ENCODE measurements at regions not wholly inside any gene's neighbourhood (a gene's known extent, or its start where the extent isn't known, plus 50 kb on each side); places are given as distances from the start of the nearest gene placed in this dataset.

DNA sequence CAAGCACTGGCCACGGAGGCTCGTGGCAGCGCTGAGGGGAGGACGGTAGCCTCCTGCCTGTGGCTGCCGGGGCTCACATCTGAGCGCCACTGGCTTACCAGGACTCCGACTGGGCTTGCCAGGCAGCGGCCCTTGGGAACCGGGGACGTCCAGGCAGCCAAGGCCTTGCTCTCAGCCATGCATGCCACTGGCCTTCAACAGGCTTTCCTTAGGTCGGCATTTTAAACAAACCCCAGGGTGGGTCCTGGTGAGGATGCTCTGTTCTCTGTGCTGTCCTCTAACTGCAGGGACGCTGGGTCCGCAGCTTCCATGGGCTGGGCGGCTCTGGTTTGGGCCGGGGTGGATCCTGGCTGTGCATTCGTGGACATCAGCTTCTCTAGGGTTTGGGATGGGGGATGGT, 59.1 kb upstream of the BHLHE23 start (continued):
- no peak for TF ChIP-seq ATF3 (CRISPR knock-in tag; conservative IDR thresholded peaks at IDR 0.05)
- no peak for TF ChIP-seq NFATC4 (CRISPR knock-in tag; IDR thresholded peaks at IDR 0.05)

DNA sequence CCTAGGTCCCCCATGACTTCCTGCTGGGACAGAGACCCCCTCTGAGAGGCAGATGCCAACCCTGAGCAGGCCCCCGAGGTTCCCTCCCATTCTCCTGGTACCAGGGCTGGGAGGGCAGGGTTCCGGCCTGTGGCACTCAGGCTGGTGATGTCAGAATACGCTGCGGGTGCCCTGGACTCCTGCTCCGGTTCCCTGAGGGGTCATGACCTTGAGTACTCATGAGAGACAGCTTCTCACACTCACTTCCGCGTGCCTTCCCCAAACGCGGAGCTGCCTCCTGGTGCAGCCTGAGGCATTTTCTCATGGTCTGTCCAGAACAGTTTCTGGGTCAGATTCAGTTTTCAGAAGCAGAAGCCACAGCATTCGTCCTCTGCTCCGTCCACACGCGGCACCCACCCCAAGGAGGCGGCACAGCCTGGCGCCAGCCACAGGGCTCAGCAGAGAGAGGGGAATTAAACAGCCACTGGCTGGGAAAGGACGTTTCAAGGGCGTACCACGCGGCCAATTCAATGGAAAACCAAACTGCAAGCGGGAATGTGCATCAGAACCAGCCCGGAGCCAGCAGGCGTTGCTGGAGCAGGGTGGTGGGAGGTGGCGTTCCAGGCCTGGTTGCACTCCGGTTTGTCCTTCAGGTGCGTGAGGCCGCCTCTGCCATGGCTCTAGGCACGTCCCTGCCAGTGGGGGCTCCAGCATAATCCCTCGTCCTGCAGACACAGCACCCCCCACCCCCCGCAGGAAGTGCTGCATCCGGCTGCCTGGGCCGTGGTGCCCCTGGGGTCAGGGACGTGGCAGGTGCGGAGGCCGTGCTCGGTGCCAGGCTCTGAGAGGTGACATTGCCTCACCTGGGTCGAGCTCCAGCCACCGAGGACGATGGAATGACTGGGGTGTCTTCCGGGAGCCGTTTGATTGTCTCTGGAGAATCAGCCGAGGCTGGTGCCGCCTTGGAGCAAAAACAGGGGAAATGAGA, 58.3 kb upstream of the BHLHE23 start:
- Mint-ChIP-seq H3K36me3 (no peaks in the 10 kb centered on the region; the same call in 1 of the 2 replicates), H3K27me3 (ENCODE audit: low read depth) (no peaks in the 10 kb centered on the region), H3K4me1 (no peaks in the 10 kb centered on the region), H3K4me3 (no peak overlapping the region), H3K9me3 (peaks cover 11% of the 10 kb centered on the region), H3K27ac (no peak overlapping the region)
- CTCF ChIA-PET, result interaction anchor here (0.5 to 1.0 kb wide), 3 partner anchors 9 to 107 kb away, joined by 3 read pairs; no protein-coding TSS in a partner anchor
- POLR2A ChIA-PET, result no interaction called here
- TF ChIP-seq ZNF232 (CRISPR knock-in tag; IDR thresholded peaks at IDR 0.05) (no peak), TCF7 (CRISPR knock-in tag; IDR thresholded peaks at IDR 0.05; ENCODE audit: low read depth) (no peak), NR3C1 (CRISPR knock-in tag; conservative IDR thresholded peaks at IDR 0.05; ENCODE audit: low read depth) (no peak), IRF2 (CRISPR knock-in tag; IDR thresholded peaks at IDR 0.05; ENCODE audit: borderline replicate concordance, low read depth) (no peak)
- TF ChIP-seq, protein P1, sequence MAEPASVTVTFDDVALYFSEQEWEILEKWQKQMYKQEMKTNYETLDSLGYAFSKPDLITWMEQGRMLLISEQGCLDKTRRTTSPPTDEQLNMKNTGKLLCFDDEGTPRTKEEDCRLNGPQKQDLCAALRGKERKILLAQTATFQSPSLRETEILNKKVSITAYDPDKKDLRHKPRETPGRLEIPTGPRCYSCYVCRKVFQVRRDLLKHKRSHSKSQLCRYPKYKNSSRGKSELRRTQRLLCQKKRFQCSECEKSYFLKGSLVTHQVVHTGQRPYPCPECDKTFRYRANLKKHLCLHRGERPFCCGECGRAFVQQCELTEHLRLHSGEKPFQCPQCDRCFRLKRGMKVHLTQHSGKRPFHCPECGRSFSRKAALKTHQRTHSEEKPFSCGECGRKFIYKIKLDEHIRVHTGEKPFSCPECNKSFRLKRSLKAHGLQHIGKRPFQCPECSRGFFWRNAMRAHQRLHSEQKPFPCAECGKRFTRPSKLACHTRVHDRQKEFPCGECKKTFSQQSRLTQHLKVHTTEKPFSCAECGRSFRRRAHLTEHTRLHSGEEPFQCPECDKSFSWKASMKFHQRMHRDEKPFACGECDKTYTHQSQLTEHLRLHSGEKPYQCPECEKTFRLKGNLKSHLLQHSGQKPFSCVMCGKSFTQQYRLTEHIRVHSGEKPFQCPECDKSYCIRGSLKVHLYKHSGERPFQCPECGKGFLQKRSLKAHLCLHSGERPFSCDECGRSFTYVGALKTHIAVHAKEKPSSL (CRISPR knock-in tag; conservative IDR thresholded peaks at IDR 0.05), result no peak
- ATAC-seq (no peak), DNase-seq (ENCODE audit: low spot score) (peak; percentile 12)

DNA sequence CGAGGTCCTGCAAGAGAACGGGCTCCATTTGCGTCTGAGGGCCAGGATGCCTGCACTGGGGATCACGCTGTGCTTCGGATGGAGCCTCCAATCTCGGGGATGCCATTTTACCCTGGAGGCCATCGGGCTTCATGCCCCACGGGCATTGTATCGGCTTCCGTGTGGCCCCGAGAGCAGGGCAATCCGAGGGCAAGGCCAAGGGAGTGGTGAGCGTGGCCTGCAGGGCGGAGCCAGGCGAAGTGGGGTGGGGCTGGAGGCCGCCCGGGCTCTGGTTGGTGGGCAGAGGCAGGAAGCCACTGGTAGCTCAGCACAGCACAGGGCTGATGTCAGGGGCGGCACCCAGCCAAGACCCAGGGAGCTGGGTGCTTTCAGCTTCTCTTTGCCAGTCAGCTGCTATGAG, 57.5 kb upstream of the BHLHE23 start:
- DNase-seq (ENCODE audit: low spot score) (peak; percentile 13), ATAC-seq (peak; percentile 55)
- no peak overlapping the region for H3K4me3 Mint-ChIP-seq
- no peaks in the 10 kb centered on the region for H3K4me1 Mint-ChIP-seq
- POLR2A ChIA-PET, result no interaction called here
- no peak for TF ChIP-seq JAZF1 (CRISPR knock-in tag; IDR thresholded peaks at IDR 0.05)
- no peak for TF ChIP-seq ZNF232 (CRISPR knock-in tag; IDR thresholded peaks at IDR 0.05)
- no peak for TF ChIP-seq NR1H2 (CRISPR knock-in tag; IDR thresholded peaks at IDR 0.05)
- no peak for TF ChIP-seq RELA (CRISPR knock-in tag; IDR thresholded peaks at IDR 0.05; ENCODE audit: borderline replicate concordance)
- CTCF ChIA-PET, result interaction anchor here (0.6 to 1.0 kb wide), 2 partner anchors 8 to 108 kb away, joined by 3 read pairs; no protein-coding TSS in a partner anchor
- no peaks in the 10 kb centered on the region for H3K27me3 Mint-ChIP-seq (ENCODE audit: low read depth)
- no peak overlapping the region for H3K27ac Mint-ChIP-seq
- H3K9me3 Mint-ChIP-seq, result peaks cover 11% of the 10 kb centered on the region
- H3K36me3 Mint-ChIP-seq, result no peaks in the 10 kb centered on the region; the same call in 1 of the 2 replicates

- H3K27me3 Mint-ChIP-seq (ENCODE audit: low read depth), result no peaks in the 10 kb centered on the region
- peak overlapping the region; percentile 82; the same call in 1 of the 2 replicates for H3K27ac Mint-ChIP-seq
- ChIA-PET CTCF (no interaction called here), POLR2A (no interaction called here)
- TF ChIP-seq MXD4 (CRISPR knock-in tag; IDR thresholded peaks at IDR 0.05; ENCODE audit: borderline replicate concordance) (no peak), GTF2I (CRISPR knock-in tag; conservative IDR thresholded peaks at IDR 0.05) (no peak), TCF7 (CRISPR knock-in tag; IDR thresholded peaks at IDR 0.05; ENCODE audit: low read depth) (no peak), RELA (CRISPR knock-in tag; IDR thresholded peaks at IDR 0.05; ENCODE audit: borderline replicate concordance) (no peak), ZNF232 (CRISPR knock-in tag; IDR thresholded peaks at IDR 0.05) (no peak), ELF4 (CRISPR knock-in tag; IDR thresholded peaks at IDR 0.05; ENCODE audit: low read depth) (no peak), FOXP1 (CRISPR knock-in tag; IDR thresholded peaks at IDR 0.05; ENCODE audit: borderline replicate concordance) (no peak), ZNF416 (CRISPR knock-in tag; IDR thresholded peaks at IDR 0.05) (no peak)
- H3K4me1 Mint-ChIP-seq, result no peaks in the 10 kb centered on the region
- ATAC-seq, result no peak
- H3K36me3 Mint-ChIP-seq, result no peaks in the 10 kb centered on the region; the same call in 1 of the 2 replicates
- no peak overlapping the region for H3K4me3 Mint-ChIP-seq
- peak; percentile 5 for DNase-seq (ENCODE audit: low spot score)
- H3K9me3 Mint-ChIP-seq, result peaks cover 11% of the 10 kb centered on the region
Observed at GRCh38 chr20:63062188-63063140, 55.7 kb upstream of the BHLHE23 start.

Measured in WTC11 (cell line).